ENCODE measurements at regions not wholly inside any gene's neighbourhood (a gene's known extent, or its start where the extent isn't known, plus 50 kb on each side); places are given as distances from the start of the nearest gene placed in this dataset.

- no peak for DNase-seq (ENCODE audit: low read depth)
These were observed 79.1 kb downstream of the ZNF365 start for GRCh38 chr10:62453274-62453673.

GRCh38 chr10:62454687-62455397 lies 80.7 kb downstream of the ZNF365 start:
- peak; percentile 31 for DNase-seq (ENCODE audit: low read depth)

- peak; percentile 72 for DNase-seq (ENCODE audit: low read depth)
These were observed 82.5 kb downstream of the ZNF365 start for GRCh38 chr10:62456611-62457101.

GRCh38 chr10:62457196-62457595 lies 83.0 kb downstream of the ZNF365 start:
- no peak for DNase-seq (ENCODE audit: low read depth)

GRCh38 chr10:62457598-62457997 lies 83.4 kb downstream of the ZNF365 start:
- no peak for DNase-seq (ENCODE audit: low read depth)

GRCh38 chr10:62459072-62459471 lies 84.9 kb downstream of the ZNF365 start:
- peak; percentile 79 for DNase-seq (ENCODE audit: low read depth)

- DNase-seq (ENCODE audit: low read depth) = no peak
These were observed 85.3 kb downstream of the ZNF365 start for GRCh38 chr10:62459500-62459899.

GRCh38 chr10:62460393-62460792 lies 86.2 kb downstream of the ZNF365 start:
- DNase-seq (ENCODE audit: low read depth) = no peak

- no peak for DNase-seq (ENCODE audit: low read depth)
These were observed 87.0 kb downstream of the ZNF365 start for GRCh38 chr10:62461120-62461519.

GRCh38 chr10:62462461-62462860 lies 88.3 kb downstream of the ZNF365 start:
- DNase-seq (ENCODE audit: low read depth) = no peak

- DNase-seq (ENCODE audit: low read depth) = no peak
These were observed 89.2 kb downstream of the ZNF365 start for GRCh38 chr10:62463364-62463763.

GRCh38 chr10:62464308-62464707 lies 90.1 kb downstream of the ZNF365 start:
- no peak for DNase-seq (ENCODE audit: low read depth)

- no peak for DNase-seq (ENCODE audit: low read depth)
These were observed 92.4 kb downstream of the ZNF365 start for GRCh38 chr10:62466590-62466989.

GRCh38 chr10:62467527-62467926 lies 93.4 kb downstream of the ZNF365 start:
- DNase-seq (ENCODE audit: low read depth) = no peak

GRCh38 chr10:62471711-62472110 lies 97.5 kb downstream of the ZNF365 start:
- no peak for DNase-seq (ENCODE audit: low read depth)

GRCh38 chr10:62473241-62473640 lies 99.1 kb downstream of the ZNF365 start:
- DNase-seq (ENCODE audit: low read depth) = no peak

GRCh38 chr10:62475551-62475950 lies 101.4 kb downstream of the ZNF365 start:
- DNase-seq (ENCODE audit: low read depth) = no peak

GRCh38 chr10:62479523-62479922 lies 105.4 kb downstream of the ZNF365 start:
- DNase-seq (ENCODE audit: low read depth) = no peak

GRCh38 chr10:62480196-62480595 lies 106.0 kb downstream of the ZNF365 start:
- DNase-seq (ENCODE audit: low read depth) = no peak

- no peak for DNase-seq (ENCODE audit: low read depth)
These were observed 108.4 kb downstream of the ZNF365 start for GRCh38 chr10:62482581-62482980.

- DNase-seq (ENCODE audit: low read depth) = no peak
These were observed 117.4 kb downstream of the ZNF365 start for GRCh38 chr10:62491597-62491996.

- peak; percentile 42 for DNase-seq (ENCODE audit: low read depth)
These were observed 118.1 kb downstream of the ZNF365 start for GRCh38 chr10:62492012-62492869.

- no peak for DNase-seq (ENCODE audit: low read depth)
These were observed 118.7 kb downstream of the ZNF365 start for GRCh38 chr10:62492870-62493180.
